Chondrocyte (in vitro differentiated cells): ENCODE measurements at regions not wholly inside any gene's neighbourhood (a gene's known extent, or its start where the extent isn't known, plus 50 kb on each side); places are given as distances from the start of the nearest gene placed in this dataset.

Source experiments
- DNase-seq: peaks from one replicate; pipeline ENCODE4 v3.0.0; 2021; ENCODE audit warnings: mixed read lengths, low spot score
- H3K27ac Mint-ChIP-seq: one replicate; pipeline ENCODE4 v1.8.0; 2021; ENCODE audit warnings: mild to moderate bottlenecking, moderate library complexity, mixed read lengths; ENCODE audit not compliant: unreplicated experiment
- H3K27me3 Mint-ChIP-seq: 2 replicates; pipeline ENCODE4 v1.8.0; 2021; ENCODE audit warnings: low read depth, mixed read lengths
- H3K36me3 Mint-ChIP-seq: 2 replicates; pipeline ENCODE4 v1.8.0; 2021; ENCODE audit warnings: low read depth, mixed read lengths
- H3K4me1 Mint-ChIP-seq: 2 replicates; pipeline ENCODE4 v1.8.0; 2021; ENCODE audit warnings: low read depth, mild to moderate bottlenecking, mixed read lengths
- H3K4me3 Mint-ChIP-seq: one replicate; pipeline ENCODE4 v1.8.0; 2021; ENCODE audit warnings: mild to moderate bottlenecking, moderate library complexity, mixed read lengths; ENCODE audit not compliant: unreplicated experiment
- H3K9me3 Mint-ChIP-seq: 2 replicates; pipeline ENCODE4 v1.8.0; 2021; ENCODE audit warnings: low read depth, mixed read lengths
- TF ChIP-seq, protein P1 (sequence below): fragments of 200-600 bp; sonication (generic); IDR thresholded peaks from 2 replicates; pipeline ENCODE4 v1.5.0; 2021; ENCODE audit warnings: antibody characterized with exemption, mild to moderate bottlenecking, moderate library complexity

DNA sequence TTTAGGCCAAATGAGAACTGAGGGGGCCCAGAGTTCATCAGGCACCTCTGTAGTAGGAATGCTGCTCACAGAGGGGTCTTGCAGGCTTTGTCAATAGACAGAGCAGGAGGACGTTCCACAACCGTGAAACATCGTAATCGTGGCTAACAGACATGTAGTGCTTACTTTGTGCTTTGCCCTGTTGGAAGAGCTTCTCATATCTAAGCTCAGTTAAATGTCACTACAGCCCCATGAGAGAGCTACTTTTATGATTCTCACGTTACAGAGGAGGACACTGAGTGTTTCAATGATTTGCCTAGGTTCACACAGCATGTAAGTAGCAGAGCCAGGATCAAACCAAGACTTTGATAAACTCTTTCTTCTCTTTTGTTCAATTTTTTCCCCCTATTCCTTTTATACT, 136.6 kb downstream of the MYCN start:
- TF ChIP-seq, protein P1, sequence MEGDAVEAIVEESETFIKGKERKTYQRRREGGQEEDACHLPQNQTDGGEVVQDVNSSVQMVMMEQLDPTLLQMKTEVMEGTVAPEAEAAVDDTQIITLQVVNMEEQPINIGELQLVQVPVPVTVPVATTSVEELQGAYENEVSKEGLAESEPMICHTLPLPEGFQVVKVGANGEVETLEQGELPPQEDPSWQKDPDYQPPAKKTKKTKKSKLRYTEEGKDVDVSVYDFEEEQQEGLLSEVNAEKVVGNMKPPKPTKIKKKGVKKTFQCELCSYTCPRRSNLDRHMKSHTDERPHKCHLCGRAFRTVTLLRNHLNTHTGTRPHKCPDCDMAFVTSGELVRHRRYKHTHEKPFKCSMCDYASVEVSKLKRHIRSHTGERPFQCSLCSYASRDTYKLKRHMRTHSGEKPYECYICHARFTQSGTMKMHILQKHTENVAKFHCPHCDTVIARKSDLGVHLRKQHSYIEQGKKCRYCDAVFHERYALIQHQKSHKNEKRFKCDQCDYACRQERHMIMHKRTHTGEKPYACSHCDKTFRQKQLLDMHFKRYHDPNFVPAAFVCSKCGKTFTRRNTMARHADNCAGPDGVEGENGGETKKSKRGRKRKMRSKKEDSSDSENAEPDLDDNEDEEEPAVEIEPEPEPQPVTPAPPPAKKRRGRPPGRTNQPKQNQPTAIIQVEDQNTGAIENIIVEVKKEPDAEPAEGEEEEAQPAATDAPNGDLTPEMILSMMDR = no peak
- peaks cover 2% of the 10 kb centered on the region for H3K9me3 Mint-ChIP-seq
- DNase-seq = no peak
- H3K27ac Mint-ChIP-seq = no peak overlapping the region
- H3K36me3 Mint-ChIP-seq = no peaks in the 10 kb centered on the region
- H3K4me3 Mint-ChIP-seq = no peak overlapping the region
- H3K4me1 Mint-ChIP-seq = no peaks in the 10 kb centered on the region
- H3K27me3 Mint-ChIP-seq = no peaks in the 10 kb centered on the region

DNA sequence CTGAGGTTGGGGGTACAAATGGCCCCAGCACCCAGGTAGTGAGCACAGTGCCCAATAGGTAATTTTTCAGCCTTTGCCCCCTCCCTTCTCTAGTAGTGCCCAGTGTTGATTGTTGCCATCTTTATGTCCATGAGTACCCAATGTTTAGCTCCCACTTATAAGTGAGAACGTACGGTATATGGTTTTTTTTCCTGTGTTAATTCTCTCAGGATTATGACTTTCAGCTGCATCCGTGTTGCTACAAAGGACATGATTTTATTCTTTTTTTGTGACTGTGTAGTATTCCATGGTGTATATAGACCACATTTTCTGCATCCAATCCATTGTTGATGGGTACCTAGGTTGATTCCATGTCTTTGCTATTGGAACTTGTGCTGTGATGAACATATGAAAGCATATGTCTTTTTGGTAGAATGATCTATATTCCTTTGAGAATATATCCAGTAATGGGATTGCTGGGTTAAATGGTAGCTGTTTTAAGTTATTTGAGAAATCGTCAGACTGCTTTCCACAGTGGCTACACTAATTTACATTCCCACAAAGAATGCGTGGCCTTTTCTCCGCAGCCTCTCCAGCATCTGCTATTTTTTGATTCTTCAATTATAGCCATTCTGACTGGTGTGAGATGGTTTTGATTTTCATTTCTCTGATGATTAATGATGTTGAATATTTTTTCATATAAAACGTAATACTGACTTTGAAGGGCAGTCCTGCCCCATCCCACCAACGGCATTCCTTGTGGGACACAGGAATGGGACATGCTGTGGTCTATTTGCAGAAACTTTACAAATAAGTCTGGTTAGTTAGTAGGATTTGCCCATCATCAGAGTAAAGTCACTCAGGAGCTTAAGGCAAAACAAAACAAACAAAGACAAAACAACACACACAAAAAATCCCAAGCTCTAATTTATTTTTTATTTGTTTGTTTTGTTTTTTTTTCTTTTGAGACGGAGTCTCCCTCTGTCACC, 135.0 kb downstream of the MYCN start:
- TF ChIP-seq, protein P1 = no peak
- Mint-ChIP-seq H3K4me1 (peaks cover 1% of the 10 kb centered on the region), H3K27me3 (no peaks in the 10 kb centered on the region)

DNA sequence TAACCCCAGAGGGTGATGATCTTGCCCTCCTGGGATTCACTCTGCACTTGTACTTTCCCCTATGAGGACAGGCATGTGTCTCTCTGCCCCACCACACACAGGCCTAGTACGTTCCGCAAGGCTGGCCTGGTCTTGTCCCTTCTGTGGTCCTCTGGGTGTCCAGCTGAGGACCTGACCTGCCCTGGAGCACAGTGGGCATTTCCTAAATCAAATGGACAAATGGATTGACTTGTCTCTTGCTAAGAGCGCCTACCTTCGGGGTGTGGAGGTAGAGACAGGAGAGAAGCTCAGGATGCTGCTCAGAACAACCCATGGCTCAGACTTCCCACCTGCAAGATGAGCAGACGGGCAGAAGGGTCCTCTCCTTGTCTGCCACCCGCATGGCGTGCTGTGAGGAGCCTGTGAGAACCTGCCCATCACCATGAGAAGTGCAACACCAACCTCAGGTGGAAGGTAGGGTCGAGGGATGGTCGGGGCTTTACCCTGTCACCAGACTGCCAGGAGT, 133.6 kb downstream of the MYCN start:
- TF ChIP-seq, protein P1 = no peak
- Mint-ChIP-seq H3K36me3 (no peaks in the 10 kb centered on the region), H3K4me3 (no peak overlapping the region), H3K27me3 (peaks cover 3% of the 10 kb centered on the region), H3K9me3 (peaks cover 2% of the 10 kb centered on the region), H3K27ac (no peak overlapping the region), H3K4me1 (peaks cover 4% of the 10 kb centered on the region)
- DNase-seq = no peak

More for the DNA sequence above, 135.0 kb downstream of the MYCN start:
- Mint-ChIP-seq H3K9me3 (peaks cover 2% of the 10 kb centered on the region), H3K4me3 (no peak overlapping the region), H3K36me3 (no peaks in the 10 kb centered on the region), H3K27ac (no peak overlapping the region)
- DNase-seq = no peak

DNA sequence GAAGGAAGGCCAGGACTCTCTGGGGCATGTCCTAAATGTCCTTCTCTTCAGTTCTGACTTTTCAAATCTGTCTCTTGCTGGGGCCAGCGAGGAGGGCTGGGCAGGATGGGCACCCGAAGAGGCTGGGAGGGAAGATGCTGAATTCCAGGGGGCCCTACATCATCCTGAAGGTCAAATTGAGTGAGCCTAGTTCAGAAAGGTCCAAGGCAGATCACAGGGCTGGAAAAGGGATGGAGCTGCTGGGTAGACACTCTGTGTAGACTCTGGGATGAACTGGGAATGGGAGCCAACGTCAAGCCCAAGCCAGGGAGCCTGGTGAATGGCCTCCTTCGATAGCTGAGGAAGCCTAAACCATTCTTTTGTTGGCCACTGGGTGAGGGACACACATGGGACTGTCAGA, 133.1 kb downstream of the MYCN start:
- Mint-ChIP-seq H3K9me3 (peaks cover 2% of the 10 kb centered on the region), H3K4me1 (peaks cover 4% of the 10 kb centered on the region), H3K27me3 (peaks cover 5% of the 10 kb centered on the region), H3K36me3 (no peaks in the 10 kb centered on the region), H3K4me3 (no peak overlapping the region), H3K27ac (no peak overlapping the region)
- TF ChIP-seq, protein P1 = no peak
- DNase-seq = no peak

DNA sequence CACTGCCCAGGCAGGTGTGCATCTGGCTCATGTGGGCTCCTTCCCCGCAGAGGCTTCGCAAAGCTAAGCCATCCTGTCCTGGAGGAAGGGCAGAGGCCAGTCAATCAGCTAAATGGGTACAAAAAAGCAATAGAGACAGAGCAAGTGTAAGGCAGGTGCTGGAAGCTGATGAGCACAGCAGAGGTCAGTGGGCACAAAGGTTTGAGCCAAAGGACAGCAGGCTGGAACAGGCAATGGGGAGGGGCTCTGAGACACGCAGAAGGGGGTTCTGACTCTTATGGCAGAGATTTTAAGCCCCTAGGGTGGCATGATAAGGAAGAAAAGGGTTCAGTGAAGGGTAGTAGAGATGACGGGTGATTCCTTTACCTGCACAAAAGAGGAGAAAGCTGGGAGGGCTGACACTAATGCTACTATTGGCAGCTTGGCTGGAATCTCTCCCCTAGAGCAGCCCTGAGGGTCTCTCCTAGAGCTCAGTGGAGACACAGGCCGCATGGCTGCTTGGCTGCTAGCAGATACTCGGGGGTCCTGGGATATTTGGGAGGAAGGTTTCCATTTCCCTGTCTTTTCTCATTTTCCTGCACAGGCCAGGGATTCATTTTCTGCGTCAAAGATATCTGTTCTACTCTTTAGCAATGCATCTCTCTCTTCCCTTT, 132.4 kb downstream of the MYCN start:
- H3K36me3 Mint-ChIP-seq = no peaks in the 10 kb centered on the region
- DNase-seq = no peak
- H3K9me3 Mint-ChIP-seq = peaks cover 2% of the 10 kb centered on the region
- H3K4me1 Mint-ChIP-seq = peaks cover 4% of the 10 kb centered on the region
- no peak overlapping the region for H3K27ac Mint-ChIP-seq
- no peak overlapping the region for H3K4me3 Mint-ChIP-seq
- H3K27me3 Mint-ChIP-seq = peaks cover 6% of the 10 kb centered on the region
- TF ChIP-seq, protein P1 = no peak
